ENCODE measurements at regions not wholly inside any gene's neighbourhood (a gene's known extent, or its start where the extent isn't known, plus 50 kb on each side); places are given as distances from the start of the nearest gene placed in this dataset.

GRCh38 chr1:193634470-193634869 is 448.1 kb upstream of the B3GALT2 start:
- no peaks in the 10 kb centered on the region for H3K4me1 ChIP-seq (ENCODE audit: insufficient read depth, low read length)
- no peak for DNase-seq
- H3K9me3 ChIP-seq (ENCODE audit: insufficient read depth, low read length, severe bottlenecking) = no peaks in the 10 kb centered on the region
- H4K20me1 ChIP-seq (ENCODE audit: insufficient read depth, low read length) = no peaks in the 10 kb centered on the region
- no peaks in the 10 kb centered on the region for H3K79me2 ChIP-seq (ENCODE audit: insufficient read depth, low read length)
- no peaks in the 10 kb centered on the region for H3K36me3 ChIP-seq (ENCODE audit: insufficient read depth, low read length)
- H3K4me2 ChIP-seq (ENCODE audit: insufficient read depth, low read length) = no peak overlapping the region
- H2AFZ ChIP-seq (ENCODE audit: low read depth, low read length) = no peak overlapping the region
- peaks cover 2% of the 10 kb centered on the region for H3K27me3 ChIP-seq (ENCODE audit: insufficient read depth, low read length, poor library complexity)
- no peak for ATAC-seq (ENCODE audit: insufficient read depth, low read depth)
- no peak overlapping the region for H3K9ac ChIP-seq (ENCODE audit: low read depth, low read length)
- no peak overlapping the region for H3K4me3 ChIP-seq (ENCODE audit: low read depth in 1 of 2, low read length in 2 of 2)
- H3K27ac ChIP-seq (ENCODE audit: low read length) = no peak overlapping the region
- TF ChIP-seq CTCF (IDR thresholded peaks at IDR 0.05; ENCODE audit: borderline replicate concordance, extremely low read depth, low read length, poor library complexity, severe bottlenecking) (no peak), EZH2 (IDR thresholded peaks at IDR 0.05; ENCODE audit: borderline replicate concordance, low read depth, low read length, severe bottlenecking) (no peak)

GRCh38 chr1:193633991-193634390 is 447.6 kb upstream of the B3GALT2 start:
- H4K20me1 ChIP-seq (ENCODE audit: insufficient read depth, low read length) = no peaks in the 10 kb centered on the region
- H3K27me3 ChIP-seq (ENCODE audit: insufficient read depth, low read length, poor library complexity) = peaks cover 2% of the 10 kb centered on the region
- no peaks in the 10 kb centered on the region for H3K36me3 ChIP-seq (ENCODE audit: insufficient read depth, low read length)
- TF ChIP-seq CTCF (IDR thresholded peaks at IDR 0.05; ENCODE audit: borderline replicate concordance, extremely low read depth, low read length, poor library complexity, severe bottlenecking) = no peak
- TF ChIP-seq EZH2 (IDR thresholded peaks at IDR 0.05; ENCODE audit: borderline replicate concordance, low read depth, low read length, severe bottlenecking) = no peak
- H3K9ac ChIP-seq (ENCODE audit: low read depth, low read length) = no peak overlapping the region
- no peak overlapping the region for H3K27ac ChIP-seq (ENCODE audit: low read length)
- no peak for ATAC-seq (ENCODE audit: insufficient read depth, low read depth)
- H2AFZ ChIP-seq (ENCODE audit: low read depth, low read length) = no peak overlapping the region
- no peak for DNase-seq
- no peaks in the 10 kb centered on the region for H3K4me1 ChIP-seq (ENCODE audit: insufficient read depth, low read length)
- H3K4me2 ChIP-seq (ENCODE audit: insufficient read depth, low read length) = no peak overlapping the region
- H3K4me3 ChIP-seq (ENCODE audit: low read depth in 1 of 2, low read length in 2 of 2) = no peak overlapping the region
- H3K79me2 ChIP-seq (ENCODE audit: insufficient read depth, low read length) = no peaks in the 10 kb centered on the region
- no peaks in the 10 kb centered on the region for H3K9me3 ChIP-seq (ENCODE audit: insufficient read depth, low read length, severe bottlenecking)

GRCh38 chr1:193633093-193633492 is 446.7 kb upstream of the B3GALT2 start:
- Histone ChIP-seq H3K9ac (ENCODE audit: low read depth, low read length) (no peak overlapping the region), H3K27ac (ENCODE audit: low read length) (no peak overlapping the region), H3K36me3 (ENCODE audit: insufficient read depth, low read length) (no peaks in the 10 kb centered on the region), H3K9me3 (ENCODE audit: insufficient read depth, low read length, severe bottlenecking) (no peaks in the 10 kb centered on the region), H3K79me2 (ENCODE audit: insufficient read depth, low read length) (no peaks in the 10 kb centered on the region), H3K4me1 (ENCODE audit: insufficient read depth, low read length) (no peaks in the 10 kb centered on the region), H3K4me2 (ENCODE audit: insufficient read depth, low read length) (no peak overlapping the region), H4K20me1 (ENCODE audit: insufficient read depth, low read length) (no peaks in the 10 kb centered on the region), H3K27me3 (ENCODE audit: insufficient read depth, low read length, poor library complexity) (peaks cover 2% of the 10 kb centered on the region), H3K4me3 (ENCODE audit: low read depth in 1 of 2, low read length in 2 of 2) (no peak overlapping the region), H2AFZ (ENCODE audit: low read depth, low read length) (no peak overlapping the region)
- DNase-seq = no peak
- ATAC-seq (ENCODE audit: insufficient read depth, low read depth) = no peak
- TF ChIP-seq CTCF (IDR thresholded peaks at IDR 0.05; ENCODE audit: borderline replicate concordance, extremely low read depth, low read length, poor library complexity, severe bottlenecking) (no peak), EZH2 (IDR thresholded peaks at IDR 0.05; ENCODE audit: borderline replicate concordance, low read depth, low read length, severe bottlenecking) (no peak)

- Histone ChIP-seq H3K4me1 (ENCODE audit: insufficient read depth, low read length) (no peaks in the 10 kb centered on the region), H3K9me3 (ENCODE audit: insufficient read depth, low read length, severe bottlenecking) (no peaks in the 10 kb centered on the region), H3K9ac (ENCODE audit: low read depth, low read length) (no peak overlapping the region), H2AFZ (ENCODE audit: low read depth, low read length) (no peak overlapping the region), H3K4me3 (ENCODE audit: low read depth in 1 of 2, low read length in 2 of 2) (no peak overlapping the region), H3K4me2 (ENCODE audit: insufficient read depth, low read length) (no peak overlapping the region), H3K79me2 (ENCODE audit: insufficient read depth, low read length) (no peaks in the 10 kb centered on the region), H3K27ac (ENCODE audit: low read length) (no peak overlapping the region), H3K36me3 (ENCODE audit: insufficient read depth, low read length) (no peaks in the 10 kb centered on the region), H4K20me1 (ENCODE audit: insufficient read depth, low read length) (no peaks in the 10 kb centered on the region), H3K27me3 (ENCODE audit: insufficient read depth, low read length, poor library complexity) (peaks cover 2% of the 10 kb centered on the region)
- no peak for TF ChIP-seq EZH2 (IDR thresholded peaks at IDR 0.05; ENCODE audit: borderline replicate concordance, low read depth, low read length, severe bottlenecking)
- no peak for DNase-seq
- no peak for ATAC-seq (ENCODE audit: insufficient read depth, low read depth)
Observed at GRCh38 chr1:193631306-193631705, 444.9 kb upstream of the B3GALT2 start.
